NOMO-1 (cell line): ENCODE measurements at regions not wholly inside any gene's neighbourhood (a gene's known extent, or its start where the extent isn't known, plus 50 kb on each side); places are given as distances from the start of the nearest gene placed in this dataset.

Experiments used
- DNase-seq, 2 experiments: peaks; one replicate each; lab custom pipeline; 2025; ENCODE audit not compliant: unreplicated experiment in 2 of 2; lab: John Stamatoyannopoulos, UW

DNA sequence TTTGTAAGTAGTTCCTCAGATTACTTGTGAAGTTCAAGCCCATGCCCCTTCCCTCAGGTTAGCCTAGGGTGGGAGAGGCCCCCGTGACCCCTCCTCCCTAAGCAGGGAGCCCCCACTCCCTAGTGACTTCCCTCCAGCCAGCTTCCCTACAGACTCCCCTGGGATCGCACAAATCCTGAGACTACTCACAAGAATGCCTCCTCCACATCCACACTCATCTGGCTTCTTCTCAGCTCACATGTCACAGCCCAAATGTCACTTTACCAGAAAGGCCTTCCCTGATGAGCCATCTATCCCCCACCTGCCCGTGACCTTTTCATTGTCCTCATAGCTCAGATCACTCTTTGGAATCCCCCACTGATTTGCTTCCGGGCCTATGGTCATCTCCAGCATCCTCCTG lies 96.7 kb upstream of the ARAP3 start:
- no peak for DNase-seq

DNA sequence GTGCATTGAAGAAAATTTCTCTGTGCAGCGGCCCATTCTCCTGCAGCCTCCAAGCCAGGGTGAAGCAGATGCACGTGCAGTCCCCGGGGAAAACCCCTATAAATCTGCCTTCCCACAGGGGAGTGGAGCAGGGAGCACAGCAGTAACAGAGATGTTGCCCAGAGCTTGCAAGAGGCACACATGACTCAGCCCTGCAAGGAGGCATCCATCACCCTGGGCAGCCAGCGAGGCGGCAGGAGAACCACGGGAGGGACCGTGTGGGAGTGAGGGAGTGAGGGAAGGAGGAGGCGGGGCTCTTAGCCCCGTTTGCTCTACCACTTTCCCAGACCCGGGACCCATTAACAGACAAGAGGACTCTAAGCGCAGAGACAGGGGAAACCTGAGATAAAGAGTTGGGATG lies 96.2 kb upstream of the ARAP3 start:
- no peak for DNase-seq

DNA sequence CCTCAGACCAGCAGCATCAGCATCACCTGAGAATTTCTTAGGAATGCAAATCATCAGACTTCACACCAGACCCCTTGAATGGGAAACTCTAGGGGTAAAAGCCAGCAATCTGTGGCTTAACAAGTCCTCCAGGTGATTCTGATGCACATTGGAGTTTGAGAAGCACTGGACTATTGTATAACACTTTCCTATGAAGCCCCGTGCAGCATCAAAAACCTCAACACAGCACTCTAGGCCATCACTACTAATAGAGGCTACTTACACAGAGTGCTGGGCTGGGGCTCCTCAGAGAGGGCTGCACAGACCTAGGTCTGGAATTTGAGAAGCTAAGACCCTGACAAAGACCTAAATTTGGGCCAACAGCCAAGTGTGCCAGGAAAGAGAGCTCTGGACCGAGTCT lies 95.7 kb upstream of the ARAP3 start:
- no peak for DNase-seq

DNA sequence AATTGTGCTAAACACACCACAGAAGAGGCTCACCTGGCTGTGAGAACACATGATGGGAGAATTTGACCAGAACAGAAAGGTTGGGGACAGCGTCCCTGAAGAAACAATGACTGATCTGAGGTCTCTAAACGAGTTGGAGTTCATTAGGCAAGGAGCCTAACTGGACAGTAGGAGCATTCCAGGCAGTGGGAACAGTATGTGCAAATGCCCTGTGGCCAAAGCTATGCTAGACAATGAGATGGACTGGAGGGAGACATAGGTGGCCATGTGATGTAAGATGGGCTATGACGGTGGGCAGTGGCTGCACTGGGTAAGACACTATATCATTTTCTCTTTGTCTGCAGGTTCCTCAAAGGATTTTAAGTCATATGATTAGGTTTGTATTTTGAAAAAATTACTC lies 95.1 kb upstream of the ARAP3 start:
- DNase-seq = no peak

DNA sequence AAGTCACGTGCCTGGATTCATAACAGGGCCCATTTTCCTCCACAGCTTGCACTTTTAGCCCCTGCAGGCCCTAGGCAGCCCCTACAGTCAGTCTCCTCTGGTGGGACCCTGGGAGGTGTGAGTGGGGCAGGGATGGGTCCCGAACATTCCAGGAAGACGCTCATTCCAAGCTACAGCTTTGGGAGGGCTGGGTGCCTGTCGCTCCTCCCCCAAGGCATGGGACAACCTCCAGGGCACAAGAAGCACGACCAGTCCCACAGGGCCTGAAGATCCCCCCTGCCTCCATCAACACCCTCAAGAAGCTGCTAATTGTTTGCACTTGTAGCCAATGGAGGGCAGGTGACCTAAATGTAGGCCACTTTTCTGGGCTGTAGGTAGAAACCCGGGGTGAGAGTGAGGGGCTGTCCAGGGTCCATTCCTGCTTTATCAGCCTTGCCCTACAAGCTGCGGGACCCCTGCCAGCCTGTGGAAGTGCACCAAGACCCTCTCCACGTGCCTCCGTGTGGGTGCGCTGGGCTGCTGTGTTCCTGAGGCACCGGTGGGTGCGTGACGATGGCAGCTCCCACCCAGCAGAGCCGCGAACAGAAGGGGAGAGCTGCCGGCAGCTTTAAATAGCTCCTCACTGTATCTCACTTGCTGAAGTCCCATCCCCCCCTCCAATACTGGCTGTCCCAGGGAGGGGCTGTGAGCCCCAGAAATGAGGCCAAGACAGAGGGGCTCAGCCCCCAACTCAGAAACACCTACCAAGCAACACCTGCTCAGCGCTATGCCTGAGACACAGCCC lies 91.9 kb upstream of the ARAP3 start:
- no peak for DNase-seq

DNA sequence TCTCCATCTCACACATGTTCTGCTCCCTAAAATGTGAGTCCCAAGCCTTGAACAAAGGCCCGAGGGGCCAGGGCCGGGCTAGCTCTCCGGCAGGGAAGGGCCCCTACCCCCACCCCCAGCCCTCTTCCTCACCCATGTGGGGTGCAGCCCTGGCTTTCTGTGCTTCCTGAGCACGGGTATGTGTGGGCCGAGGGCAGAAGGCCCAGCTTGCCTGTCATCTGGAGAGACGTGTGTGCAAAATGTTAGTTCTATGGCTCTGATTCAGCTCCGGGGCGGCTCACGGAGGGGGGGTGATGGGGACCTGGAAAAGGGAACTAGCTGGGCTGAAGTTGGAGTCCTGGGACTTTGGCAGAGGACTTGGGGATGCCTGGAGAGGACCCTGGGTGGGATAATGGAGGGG lies 90.3 kb upstream of the ARAP3 start:
- no peak for DNase-seq

DNA sequence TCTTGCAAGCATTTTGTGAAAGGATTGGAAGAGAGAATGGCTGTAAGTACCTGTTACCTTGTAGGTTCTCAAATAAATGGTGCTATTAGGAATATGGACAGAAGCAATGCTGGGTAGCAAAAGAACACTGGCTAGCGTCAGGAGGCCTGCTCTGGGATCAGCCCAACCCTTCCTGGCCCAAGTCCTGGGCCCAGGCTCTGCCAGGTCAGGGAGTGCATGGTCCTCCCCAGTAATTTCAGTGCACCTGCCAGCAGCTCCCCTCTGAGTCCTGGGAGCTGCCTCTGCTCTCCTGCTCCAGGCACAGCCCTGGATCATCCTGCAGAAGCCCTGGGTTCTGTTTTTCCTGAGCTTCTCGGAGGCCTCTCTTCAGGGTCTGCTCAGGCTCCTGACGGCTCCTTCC lies 89.5 kb upstream of the ARAP3 start:
- DNase-seq = no peak

DNA sequence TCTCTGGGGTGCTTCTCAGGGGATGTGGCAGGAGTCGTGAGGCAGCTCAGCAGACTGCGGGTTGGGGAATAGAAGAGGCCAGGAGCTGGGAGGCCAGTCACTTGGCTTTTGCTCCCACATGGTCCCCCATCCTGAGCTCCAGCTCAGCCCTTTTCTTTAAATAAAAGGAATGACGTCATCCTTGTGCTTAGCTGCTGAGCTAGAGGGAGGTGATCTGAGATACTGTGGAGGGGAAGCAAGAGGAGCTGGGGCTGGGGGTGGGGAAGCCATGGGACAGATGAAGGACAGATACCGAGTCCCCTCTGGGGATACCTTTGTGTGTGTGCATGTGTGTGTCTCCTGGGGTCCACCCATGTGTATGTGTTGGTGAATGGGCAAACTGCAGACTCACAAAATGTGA lies 89.0 kb upstream of the ARAP3 start:
- no peak for DNase-seq

DNA sequence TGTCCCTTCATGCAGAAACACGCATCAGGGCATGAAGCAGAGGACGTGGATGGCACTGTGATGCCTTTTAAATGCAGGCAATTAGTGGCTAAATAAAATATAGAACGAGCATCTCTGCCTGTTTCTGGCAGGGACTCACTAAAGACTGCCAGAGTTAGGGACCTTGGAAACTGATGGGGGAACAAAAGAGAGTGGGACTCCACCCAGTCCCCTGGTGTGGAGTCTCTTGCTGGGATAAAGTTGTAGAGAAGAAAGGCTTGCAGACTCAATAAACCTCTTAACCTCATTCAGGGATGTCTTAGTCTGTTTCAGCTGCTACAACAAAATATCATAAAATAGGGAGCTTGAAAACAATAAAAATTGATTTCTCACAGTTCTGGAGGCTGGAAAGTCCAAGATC lies 87.6 kb upstream of the ARAP3 start:
- DNase-seq = no peak

DNA sequence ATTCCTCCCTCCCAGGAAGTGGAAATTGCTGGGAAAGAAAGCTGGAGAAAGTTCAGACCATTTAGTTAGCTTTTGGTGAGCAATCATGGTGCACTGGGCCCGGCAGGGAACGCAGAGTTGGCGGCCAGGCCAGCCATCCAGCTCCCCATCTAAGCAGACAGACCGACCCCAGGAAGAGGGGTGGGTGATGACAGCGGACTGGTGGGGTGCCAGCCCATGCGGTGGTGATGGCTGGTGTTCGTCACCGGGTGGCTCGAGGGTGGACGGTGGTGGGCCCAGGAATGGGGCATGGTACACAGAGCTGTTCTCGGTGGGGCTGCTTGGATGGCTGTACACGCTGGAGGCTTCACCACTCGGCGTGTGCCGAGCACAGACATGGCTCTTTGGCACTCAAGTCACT lies 85.6 kb upstream of the ARAP3 start:
- DNase-seq = no peak

DNA sequence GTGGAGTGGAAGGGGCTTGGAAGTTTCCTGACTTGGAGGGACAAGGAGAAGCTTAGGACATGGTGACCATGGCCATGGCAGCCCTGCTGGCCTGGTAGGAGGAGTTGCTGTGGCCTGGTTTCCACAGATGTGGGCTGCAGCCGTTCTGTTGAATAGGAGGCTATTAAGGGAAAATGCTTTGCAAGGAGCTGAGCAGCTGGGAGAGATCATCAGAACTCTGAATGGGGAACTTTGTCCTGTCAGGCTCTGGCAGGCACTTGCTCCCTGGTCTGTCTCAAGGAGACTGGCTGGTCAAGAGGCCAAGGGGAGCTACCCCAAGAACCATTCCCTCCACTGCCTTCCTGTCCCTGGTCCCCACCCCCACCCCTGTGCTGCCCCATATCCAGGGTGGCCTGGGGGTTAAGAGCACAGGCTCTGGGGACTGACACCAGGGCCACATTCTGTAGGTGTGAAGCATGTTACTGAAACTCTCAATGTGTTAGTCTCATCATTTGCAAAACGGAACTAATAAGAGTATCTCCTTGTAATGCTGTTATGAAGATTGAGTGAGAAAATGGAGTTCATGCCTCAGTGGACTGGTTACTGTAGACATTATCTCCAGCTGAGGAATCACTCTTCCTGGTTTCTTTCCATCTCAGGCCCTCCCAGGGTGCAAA lies 84.0 kb upstream of the ARAP3 start:
- no peak for DNase-seq

DNA sequence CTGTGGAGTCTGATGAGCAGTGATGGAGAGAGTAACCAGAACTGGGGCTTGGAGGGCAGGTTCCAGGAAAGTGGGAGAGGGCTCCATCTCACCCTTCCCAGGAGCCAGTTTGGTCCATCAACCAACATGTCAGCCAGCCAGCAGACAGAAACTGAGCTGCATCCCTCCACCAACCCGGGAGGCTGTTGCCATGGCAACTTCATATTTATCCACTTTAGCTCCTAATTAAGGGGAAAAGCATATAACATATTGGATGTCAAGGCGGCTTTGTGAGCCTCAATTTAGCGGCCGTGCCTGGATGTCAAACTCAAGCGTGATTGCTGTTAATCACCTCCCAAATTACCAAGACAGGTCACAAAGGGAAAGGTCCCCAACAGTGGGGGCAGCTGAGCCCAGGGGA lies 81.5 kb upstream of the ARAP3 start:
- no peak for DNase-seq

DNA sequence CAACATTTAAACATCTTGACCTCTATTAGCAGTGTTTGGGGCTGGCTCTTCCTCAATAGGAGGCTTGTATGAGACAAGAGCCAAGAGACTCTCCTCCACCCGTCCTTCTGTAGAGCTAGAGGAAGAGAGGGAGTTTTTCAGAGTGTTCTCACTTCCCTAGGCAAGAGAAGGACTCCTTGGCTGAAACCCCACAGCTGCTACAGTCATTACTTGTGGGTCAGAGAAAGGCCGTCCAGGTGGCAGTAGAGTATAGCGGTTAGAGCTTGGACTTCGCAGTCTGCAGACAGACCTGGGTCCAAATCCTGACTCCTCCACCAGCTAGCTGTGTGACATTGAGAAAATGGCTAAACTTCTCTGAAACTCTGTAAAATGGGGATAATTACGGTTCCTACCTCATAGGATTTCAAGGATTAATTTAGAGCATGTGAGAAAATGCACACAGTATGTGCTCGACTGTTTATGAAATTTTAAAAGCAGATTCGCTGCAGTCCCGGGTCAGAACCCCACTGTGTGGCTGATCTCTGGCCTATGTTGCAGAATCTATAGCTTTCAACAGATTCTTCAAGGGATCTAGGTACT lies 80.8 kb upstream of the ARAP3 start:
- no peak for DNase-seq

DNA sequence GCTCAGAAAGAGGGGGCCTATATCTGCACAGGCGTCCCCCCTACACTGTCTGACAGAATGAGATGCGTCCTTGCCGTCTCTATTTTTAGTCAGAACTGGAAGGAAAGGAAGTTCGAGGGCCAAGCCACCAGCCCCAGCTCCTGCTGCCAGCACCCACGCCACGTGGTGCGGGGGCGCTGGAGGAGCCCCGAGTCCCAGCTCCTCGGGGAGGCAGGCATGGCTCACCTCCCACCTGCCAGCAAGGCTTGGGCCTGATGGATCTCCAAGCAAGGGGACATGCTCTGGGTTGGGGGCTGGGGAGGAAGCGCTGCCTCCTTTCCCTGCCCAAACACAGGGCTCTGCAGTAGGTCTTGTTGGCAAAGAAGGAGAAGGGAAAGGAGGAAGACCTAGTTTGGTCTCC lies 80.3 kb upstream of the ARAP3 start:
- no peak for DNase-seq

DNA sequence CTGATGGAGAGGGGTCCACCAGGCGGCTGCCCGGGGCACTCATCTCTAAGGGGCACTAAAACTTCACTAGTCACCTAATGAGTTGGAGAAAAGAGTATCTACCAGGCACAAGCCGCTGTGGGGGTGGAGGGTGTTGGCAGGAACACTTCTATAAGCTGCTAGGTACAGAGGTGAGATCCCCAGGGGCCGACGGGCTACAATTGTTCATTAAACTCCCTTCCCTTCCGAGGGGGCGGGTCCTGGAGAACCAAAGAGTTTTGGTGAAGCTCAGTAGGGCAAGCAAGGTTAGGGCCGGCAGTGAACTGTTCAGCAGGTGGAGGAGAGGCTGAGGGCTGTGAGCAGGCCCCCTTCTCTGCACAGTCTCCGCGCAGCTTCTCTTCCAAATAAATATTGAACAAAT lies 78.7 kb upstream of the ARAP3 start:
- DNase-seq = no peak

DNA sequence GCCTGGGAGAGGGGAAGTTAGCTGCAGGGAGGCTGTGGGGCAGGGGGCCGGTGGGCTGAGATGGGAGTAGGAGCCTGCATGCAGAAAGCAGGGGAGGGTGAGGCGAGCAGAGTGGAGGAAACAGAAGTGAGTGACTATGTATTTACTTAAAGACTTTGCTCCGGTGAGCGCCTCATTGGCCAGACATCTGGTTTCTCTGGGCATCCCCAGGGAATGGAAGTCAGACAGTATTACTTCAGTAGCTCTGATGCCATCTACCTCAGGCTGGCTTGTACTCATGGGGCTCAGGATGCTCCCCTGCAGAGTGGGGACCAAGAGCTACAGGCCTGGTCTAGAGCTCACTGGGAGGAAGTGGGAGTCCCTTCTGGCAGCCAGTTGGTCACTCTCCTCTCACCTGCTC lies 78.2 kb upstream of the ARAP3 start:
- DNase-seq = no peak

DNA sequence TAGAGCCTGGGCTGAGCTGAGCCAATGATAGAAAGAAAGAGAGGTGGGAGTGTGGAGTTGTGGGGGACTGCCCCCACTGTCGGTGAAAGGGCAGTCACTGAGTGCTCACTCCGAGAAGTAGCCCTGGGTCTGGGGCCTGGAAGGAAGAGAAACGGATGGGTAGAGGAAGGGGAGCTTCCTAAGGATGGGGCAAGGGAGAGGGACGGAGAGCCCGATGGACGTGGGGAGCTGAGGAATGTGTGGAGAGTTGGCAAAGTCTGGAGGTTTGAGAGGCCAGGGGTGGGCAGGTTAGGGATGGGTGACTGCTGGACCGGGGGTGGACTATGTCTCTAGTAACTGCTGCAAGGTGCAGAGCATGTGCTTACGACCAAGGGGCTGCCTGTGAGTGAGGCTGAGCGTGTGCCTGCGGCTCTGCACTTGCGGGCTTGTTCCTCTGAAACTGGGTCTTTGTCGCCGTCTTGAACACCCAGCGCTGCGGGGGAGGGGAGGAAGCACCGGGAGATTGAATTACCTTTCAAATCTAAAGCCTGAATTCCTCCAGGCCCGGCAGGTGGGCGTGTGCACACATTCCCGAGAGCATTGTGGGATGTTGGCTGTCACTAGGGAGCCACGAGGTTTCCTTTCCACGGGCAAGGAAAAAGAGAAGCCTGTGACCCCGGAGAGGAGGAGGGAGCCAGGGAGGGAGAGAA lies 76.4 kb upstream of the ARAP3 start:
- no peak for DNase-seq

DNA sequence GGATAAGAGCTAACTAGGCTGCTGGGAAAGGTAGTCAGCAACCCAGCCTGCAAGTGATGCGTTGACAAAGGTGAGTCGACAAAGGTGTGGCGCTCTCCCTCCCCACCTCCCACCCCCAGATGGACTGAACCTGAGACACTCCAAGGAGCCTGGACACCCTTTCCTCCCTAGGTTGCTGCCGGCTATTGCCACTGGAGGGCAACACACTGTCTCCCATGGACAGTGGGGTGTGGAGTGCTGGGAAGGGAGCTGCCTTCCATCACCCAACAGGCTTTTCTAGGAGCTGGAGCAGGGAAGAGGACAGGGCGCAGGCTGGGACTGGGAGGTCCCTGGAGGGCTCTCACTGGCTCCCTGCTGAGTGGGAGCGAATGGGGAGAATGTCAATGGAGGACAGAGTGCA lies 75.4 kb upstream of the ARAP3 start:
- DNase-seq = no peak

DNA sequence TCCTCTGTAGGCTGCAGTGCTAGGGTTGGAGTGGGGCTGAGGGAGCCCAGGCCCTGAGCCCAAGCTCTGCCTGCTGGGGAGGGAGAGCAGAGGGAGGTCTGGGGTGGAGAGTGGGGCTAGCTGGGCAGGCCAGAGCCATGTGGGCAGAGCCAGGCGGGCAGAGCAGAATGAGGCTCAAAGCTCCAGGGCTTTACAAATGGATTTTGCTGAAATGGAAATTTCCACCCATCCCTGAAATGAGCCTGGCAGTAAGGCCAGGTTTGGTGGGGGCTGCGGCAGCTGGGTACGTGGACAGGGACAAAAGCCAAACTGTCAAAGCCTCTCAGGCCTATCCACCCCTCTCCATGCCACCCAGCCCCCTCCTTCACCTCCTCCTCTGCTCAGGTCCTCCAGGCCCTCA lies 74.2 kb upstream of the ARAP3 start:
- DNase-seq = no peak

DNA sequence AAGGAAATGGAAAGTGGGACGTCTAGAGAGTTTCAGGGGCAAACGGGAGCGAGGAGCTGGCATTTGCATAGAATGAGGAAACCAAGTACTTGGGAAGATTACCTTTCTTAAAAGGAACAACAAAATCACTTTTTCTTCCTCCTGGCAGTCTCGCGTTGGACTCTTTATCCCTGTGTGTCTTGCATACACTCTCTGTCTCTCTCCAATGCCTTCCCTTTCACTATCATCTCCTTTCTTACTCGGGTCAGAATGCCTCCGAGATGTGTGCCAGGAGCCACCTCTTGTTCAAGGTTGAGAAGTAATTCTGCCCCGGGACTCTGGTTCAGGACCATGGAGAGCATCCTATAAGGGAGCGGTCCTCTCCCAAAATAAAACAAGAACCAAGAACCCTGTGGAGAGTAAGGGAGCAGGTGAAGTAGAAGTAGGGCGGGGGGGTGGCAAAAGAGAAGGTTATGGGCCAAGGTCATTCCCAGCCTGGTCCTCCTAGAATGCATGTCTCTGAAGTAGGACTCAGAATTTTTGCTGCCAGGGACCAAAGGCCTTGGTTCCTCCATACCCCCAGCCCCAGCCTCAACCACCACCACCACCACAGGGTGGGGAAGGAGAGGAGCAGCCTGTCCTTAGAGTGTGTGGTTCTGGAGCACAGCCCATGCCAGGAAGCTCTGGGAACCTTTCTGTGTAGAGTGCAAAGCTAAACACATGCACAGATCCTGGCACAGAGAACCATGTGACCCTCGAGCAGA lies 72.1 kb upstream of the ARAP3 start:
- DNase-seq = peak in 1 of 2 experiments; percentile 22
